Right renal pelvis (tissue), 4 donors: ENCODE measurements at regions not wholly inside any gene's neighbourhood (a gene's known extent, or its start where the extent isn't known, plus 50 kb on each side); places are given as distances from the start of the nearest gene placed in this dataset.
"Not testable (repeated sequence)": the region's sequence is repeated elsewhere in the genome, so short reads cannot be mapped to it uniquely, and the experiment has no call there.

Source experiments
- DNase-seq, 4 donors: peaks; one replicate each; pipeline ENCODE4 v3.0.0-alpha.2; 2013; ENCODE audit warnings: low read depth in 4 of 4, low spot score in 3 of 4, missing footprints in 1 of 4

- no peak for DNase-seq
Measured at GRCh38 chr3:35849496-35849895, 210.2 kb downstream of the ARPP21 start.

- DNase-seq: no peak
Measured at GRCh38 chr3:35849963-35850362, 210.6 kb downstream of the ARPP21 start.

- DNase-seq: no peak
Measured at GRCh38 chr3:35857004-35857403, 217.7 kb downstream of the ARPP21 start.

- no peak for DNase-seq
Measured at GRCh38 chr3:35862057-35862456, 222.7 kb downstream of the ARPP21 start.

- DNase-seq: no peak
Measured at GRCh38 chr3:35864871-35865270, 225.5 kb downstream of the ARPP21 start.

- no peak for DNase-seq
Measured at GRCh38 chr3:35867791-35868190, 228.5 kb downstream of the ARPP21 start.

GRCh38 chr3:35871009-35871408 lies 231.7 kb downstream of the ARPP21 start:
- no peak for DNase-seq

- DNase-seq: no peak
Measured at GRCh38 chr3:35883929-35884328, 244.6 kb downstream of the ARPP21 start.

- DNase-seq: no peak
Measured at GRCh38 chr3:35894735-35895134, 255.4 kb downstream of the ARPP21 start.

GRCh38 chr3:35899245-35899644 lies 259.9 kb downstream of the ARPP21 start:
- DNase-seq: no peak

GRCh38 chr3:35900079-35900478 lies 260.8 kb downstream of the ARPP21 start:
- DNase-seq: no peak

- peak; percentile 54 to 63 (median 58) for DNase-seq
Measured at GRCh38 chr3:35908366-35909232, 269.3 kb downstream of the ARPP21 start.

- DNase-seq: no peak
Measured at GRCh38 chr3:35919160-35919559, 279.8 kb downstream of the ARPP21 start.

GRCh38 chr3:35921718-35922117 lies 282.4 kb downstream of the ARPP21 start:
- DNase-seq: no peak

- DNase-seq: not testable (repeated sequence)
Measured at GRCh38 chr3:35924070-35924469, 284.7 kb downstream of the ARPP21 start.

- DNase-seq: no peak
Measured at GRCh38 chr3:35927441-35927840, 288.1 kb downstream of the ARPP21 start.

- no peak for DNase-seq
Measured at GRCh38 chr3:35929158-35929557, 289.8 kb downstream of the ARPP21 start.

GRCh38 chr3:35931867-35932266 lies 292.5 kb downstream of the ARPP21 start:
- no peak for DNase-seq

- no peak for DNase-seq
Measured at GRCh38 chr3:35932995-35933394, 293.7 kb downstream of the ARPP21 start.

- DNase-seq: no peak
Measured at GRCh38 chr3:35936571-35936970, 297.2 kb downstream of the ARPP21 start.

GRCh38 chr3:35944926-35945710 lies 305.8 kb downstream of the ARPP21 start:
- no peak for DNase-seq
